Ovary (tissue), 3 donors: ENCODE measurements at regions not wholly inside any gene's neighbourhood (a gene's known extent, or its start where the extent isn't known, plus 50 kb on each side); places are given as distances from the start of the nearest gene placed in this dataset.

Experiments used
- EP300 ChIP-seq: sonication (generic); formaldehyde crosslinking; IDR thresholded peaks from one replicate; pipeline ENCODE4 v1.6.1; 2017; ENCODE audit warnings: antibody characterized with exemption
- POLR2A ChIP-seq: fragments of 450-650 bp; IDR thresholded peaks from one replicate; pipeline ENCODE4 v1.6.1; 2017; ENCODE audit warnings: antibody characterized with exemption, mild to moderate bottlenecking, moderate library complexity
- TF ChIP-seq, protein P1 (sequence below), 3 donors: fragments of 450-650 bp in 2 of 3; fragments of 200-600 bp in 1 of 3; IDR thresholded peaks; one replicate each; pipeline versions ENCODE4 v1.5.1 to v1.8.0; 2016 to 2022; ENCODE audit warnings: antibody characterized with exemption in 3 of 3, mild to moderate bottlenecking in 1 of 3
- donor health status: DM: no; HTN: no; CAD: no.

DNA sequence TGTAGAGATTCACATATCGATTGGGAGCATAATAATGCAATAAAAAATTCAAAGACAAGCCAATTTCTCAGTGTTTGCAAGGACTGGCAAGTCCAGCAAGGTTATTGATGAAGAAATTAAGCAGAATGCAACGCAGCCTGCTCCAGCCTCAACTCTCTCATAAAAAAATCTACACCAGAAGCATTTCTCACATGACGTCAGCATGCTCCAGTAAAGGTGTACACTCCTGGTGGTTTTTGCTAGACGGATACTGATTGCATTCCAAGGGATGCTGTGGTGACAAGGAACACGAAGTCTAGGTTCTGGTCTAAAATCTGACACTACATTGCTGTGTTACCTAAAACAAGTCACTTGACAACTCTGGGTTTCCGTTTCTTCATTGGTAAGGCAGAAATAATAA lies 131.9 kb upstream of the PRNP start:
- TF ChIP-seq, protein P1, sequence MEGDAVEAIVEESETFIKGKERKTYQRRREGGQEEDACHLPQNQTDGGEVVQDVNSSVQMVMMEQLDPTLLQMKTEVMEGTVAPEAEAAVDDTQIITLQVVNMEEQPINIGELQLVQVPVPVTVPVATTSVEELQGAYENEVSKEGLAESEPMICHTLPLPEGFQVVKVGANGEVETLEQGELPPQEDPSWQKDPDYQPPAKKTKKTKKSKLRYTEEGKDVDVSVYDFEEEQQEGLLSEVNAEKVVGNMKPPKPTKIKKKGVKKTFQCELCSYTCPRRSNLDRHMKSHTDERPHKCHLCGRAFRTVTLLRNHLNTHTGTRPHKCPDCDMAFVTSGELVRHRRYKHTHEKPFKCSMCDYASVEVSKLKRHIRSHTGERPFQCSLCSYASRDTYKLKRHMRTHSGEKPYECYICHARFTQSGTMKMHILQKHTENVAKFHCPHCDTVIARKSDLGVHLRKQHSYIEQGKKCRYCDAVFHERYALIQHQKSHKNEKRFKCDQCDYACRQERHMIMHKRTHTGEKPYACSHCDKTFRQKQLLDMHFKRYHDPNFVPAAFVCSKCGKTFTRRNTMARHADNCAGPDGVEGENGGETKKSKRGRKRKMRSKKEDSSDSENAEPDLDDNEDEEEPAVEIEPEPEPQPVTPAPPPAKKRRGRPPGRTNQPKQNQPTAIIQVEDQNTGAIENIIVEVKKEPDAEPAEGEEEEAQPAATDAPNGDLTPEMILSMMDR (IDR thresholded peaks at IDR 0.05), result no peak
- TF ChIP-seq POLR2A, result no peak
- TF ChIP-seq EP300, result no peak
